Astrocyte of the spinal cord (primary cell): ENCODE measurements at regions not wholly inside any gene's neighbourhood (a gene's known extent, or its start where the extent isn't known, plus 50 kb on each side); places are given as distances from the start of the nearest gene placed in this dataset.

Experiments
- DNase-seq: peaks from one replicate; pipeline ENCODE4 v3.0.0; 2011; ENCODE audit warnings: low read depth, low spot score
- H3K4me3 ChIP-seq: 2 replicates; pipeline ENCODE4 v1.5.1; 2011; ENCODE audit warnings: low read depth, mild to moderate bottlenecking, low read length, moderate library complexity
- in situ Hi-C: cut with HindIII; loops from 2 replicates; pipeline ENCODE4 v1.10.0; 2017; ENCODE audit warnings: low sequenced_read_pairs
- TF ChIP-seq, protein P1 (sequence below): IDR thresholded peaks from 2 replicates; pipeline ENCODE4 v1.5.1; 2012; ENCODE audit warnings: low read depth, mild to moderate bottlenecking, low read length, inconsistent platforms

DNA sequence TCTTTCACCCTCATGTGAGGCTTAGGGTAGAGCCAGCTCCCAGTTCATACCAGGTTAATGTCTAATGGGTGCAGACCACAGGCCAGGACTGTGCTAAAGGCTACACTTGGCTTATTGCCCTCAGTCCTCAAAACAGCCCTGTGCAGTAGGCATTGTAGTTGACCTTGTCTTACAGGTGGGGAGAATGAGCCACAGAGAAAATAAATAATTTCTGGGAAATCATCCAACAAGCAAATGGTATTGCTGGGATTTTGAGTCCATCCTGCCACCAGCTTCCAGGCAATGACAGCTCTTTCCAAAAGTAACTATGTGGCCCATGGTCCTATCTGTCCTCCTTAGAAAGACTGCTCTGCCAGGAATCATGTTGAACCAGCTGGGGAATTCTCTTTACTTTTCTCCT is 450.0 kb downstream of the GADD45G start:
- no peak overlapping the region for H3K4me3 ChIP-seq
- TF ChIP-seq, protein P1, sequence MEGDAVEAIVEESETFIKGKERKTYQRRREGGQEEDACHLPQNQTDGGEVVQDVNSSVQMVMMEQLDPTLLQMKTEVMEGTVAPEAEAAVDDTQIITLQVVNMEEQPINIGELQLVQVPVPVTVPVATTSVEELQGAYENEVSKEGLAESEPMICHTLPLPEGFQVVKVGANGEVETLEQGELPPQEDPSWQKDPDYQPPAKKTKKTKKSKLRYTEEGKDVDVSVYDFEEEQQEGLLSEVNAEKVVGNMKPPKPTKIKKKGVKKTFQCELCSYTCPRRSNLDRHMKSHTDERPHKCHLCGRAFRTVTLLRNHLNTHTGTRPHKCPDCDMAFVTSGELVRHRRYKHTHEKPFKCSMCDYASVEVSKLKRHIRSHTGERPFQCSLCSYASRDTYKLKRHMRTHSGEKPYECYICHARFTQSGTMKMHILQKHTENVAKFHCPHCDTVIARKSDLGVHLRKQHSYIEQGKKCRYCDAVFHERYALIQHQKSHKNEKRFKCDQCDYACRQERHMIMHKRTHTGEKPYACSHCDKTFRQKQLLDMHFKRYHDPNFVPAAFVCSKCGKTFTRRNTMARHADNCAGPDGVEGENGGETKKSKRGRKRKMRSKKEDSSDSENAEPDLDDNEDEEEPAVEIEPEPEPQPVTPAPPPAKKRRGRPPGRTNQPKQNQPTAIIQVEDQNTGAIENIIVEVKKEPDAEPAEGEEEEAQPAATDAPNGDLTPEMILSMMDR = no peak
- no peak for DNase-seq
- in situ Hi-C loops = no loop called here

DNA sequence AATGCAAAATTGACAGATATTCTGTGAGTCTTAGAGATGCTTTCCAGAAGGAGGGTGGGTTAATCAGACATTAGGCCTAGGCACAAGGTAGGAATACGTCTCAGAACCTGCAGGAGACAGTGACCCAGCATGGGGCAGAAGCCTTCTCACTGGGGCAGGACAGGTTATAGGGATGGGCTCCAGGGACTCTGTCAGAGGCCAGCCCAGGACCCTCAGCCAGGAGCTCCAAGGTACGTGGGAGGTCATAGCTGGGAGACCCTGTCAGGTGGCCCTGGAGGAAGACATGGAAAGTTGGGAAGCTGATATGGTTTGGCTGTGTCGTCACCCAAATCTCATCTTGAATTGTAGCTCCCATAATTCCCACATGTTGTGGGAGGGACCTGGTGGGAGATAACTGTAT is 450.4 kb downstream of the GADD45G start:
- in situ Hi-C loops = no loop called here
- no peak overlapping the region for H3K4me3 ChIP-seq
- TF ChIP-seq, protein P1 = no peak
- DNase-seq = no peak

DNA sequence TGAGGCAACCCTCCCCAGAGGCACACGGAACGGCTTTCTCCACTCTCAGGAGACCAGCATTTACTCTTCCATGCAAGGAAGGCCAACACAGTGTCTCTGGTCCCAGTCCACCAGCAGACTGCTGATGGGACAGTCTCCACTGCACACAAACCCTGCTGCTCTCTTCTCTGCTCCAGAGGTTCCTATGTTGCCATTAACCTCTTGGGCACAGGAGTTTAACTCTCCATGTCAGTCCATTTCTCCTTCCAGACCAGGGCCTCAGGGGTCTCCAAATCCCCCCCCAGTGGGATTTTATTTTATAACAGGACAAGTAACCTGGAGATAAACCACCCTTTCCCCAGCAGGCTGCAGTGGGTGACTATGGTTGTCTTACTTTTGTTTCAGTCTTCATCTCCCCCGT is 452.5 kb downstream of the GADD45G start:
- in situ Hi-C loops = no loop called here
- DNase-seq = no peak
- no peak overlapping the region for H3K4me3 ChIP-seq
- TF ChIP-seq, protein P1 = no peak

DNA sequence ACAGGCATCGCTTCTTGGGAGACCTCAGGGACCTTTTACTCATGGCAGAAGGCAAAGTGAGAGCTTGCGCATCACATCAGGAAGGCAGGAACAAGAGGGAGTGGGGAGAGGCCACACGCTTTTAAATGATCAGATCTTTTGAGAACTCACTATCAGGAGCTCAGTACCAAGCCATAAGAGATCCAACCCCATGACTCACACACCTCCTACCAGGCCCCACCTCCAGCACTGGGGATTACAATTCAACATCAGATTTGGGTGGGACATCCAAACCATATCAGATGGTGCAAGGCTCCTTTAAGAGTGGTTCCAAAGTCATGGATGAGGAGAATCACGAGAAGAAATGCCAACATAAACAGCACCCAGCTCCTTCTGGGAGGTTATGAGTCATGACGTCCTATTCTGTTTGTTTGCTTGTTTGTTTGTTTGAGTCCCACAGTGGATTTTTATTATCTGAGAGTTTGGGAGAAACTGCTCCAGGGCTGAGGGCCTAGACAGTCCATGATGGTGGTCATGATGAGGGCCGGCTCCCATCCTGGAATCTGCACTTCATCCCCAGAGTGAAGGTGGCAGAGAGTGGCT is 453.5 kb downstream of the GADD45G start:
- H3K4me3 ChIP-seq = no peak overlapping the region
- DNase-seq = no peak
- in situ Hi-C loops = no loop called here
- TF ChIP-seq, protein P1 = no peak

DNA sequence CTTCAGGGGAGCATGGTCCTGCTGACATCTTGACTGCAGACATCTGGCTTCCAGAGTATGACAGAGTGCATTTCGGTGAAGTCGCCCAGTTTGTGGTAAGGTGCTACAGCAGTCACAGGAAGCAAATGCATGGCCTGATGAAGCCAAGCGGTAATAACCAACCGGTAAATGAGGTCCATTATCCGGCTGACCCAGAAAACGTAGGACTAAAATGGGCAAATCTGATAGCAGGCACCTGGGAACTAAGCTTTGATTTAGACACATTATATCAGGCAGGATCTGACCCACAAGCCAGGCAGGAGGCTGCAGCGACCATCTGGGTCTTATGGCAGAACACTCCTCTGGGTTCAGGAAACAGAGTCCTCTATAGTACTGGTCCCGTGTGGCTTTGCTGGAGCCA is 454.6 kb downstream of the GADD45G start:
- in situ Hi-C loops = no loop called here
- H3K4me3 ChIP-seq = no peak overlapping the region
- TF ChIP-seq, protein P1 = no peak
- no peak for DNase-seq

DNA sequence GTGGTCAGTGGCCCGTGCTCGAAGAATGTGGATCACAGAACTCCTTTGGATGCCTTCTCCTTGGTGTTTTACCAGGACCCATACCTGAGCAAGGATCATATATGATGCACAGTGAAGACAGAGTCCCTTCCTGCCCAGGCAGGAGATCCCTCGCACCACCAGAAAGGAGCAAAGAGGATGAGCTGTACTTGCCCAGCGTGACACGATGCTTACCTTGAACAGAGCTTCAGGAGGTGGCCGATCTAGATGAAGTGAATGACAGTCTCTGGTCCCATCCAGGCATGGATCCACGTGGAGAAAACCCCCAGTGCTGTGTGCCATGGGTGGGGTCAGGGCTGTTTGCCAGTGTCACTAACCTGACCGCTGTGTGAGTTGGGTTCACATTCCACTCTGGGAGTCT is 455.4 kb downstream of the GADD45G start:
- TF ChIP-seq, protein P1 = no peak

DNA sequence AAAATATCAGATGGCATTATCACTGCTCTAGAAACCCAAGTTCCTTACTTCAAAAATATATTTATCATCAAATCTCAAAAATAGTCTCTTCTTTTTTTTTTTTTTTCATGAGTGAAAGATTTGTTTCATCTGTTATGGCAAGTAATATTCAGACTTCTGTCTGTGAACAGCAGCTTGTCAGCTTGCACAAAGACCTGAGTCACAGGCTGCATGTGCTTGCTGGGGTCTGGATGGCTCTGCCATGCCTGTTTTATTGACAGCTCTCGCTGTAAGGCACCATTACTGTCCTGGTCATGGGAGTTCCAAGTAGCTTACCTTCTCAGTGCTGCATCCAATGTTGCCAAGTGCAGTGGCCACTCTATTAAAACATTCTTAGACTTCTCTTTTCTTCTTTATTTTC is 456.4 kb downstream of the GADD45G start:
- no peak for DNase-seq
- in situ Hi-C loops = no loop called here
- TF ChIP-seq, protein P1 = no peak
- H3K4me3 ChIP-seq = no peak overlapping the region

More for the DNA sequence above, 455.4 kb downstream of the GADD45G start:
- no peak for DNase-seq
- H3K4me3 ChIP-seq = no peak overlapping the region
- in situ Hi-C loops = no loop called here
